ENCODE measurements at regions not wholly inside any gene's neighbourhood (a gene's known extent, or its start where the extent isn't known, plus 50 kb on each side); places are given as distances from the start of the nearest gene placed in this dataset.

DNA sequence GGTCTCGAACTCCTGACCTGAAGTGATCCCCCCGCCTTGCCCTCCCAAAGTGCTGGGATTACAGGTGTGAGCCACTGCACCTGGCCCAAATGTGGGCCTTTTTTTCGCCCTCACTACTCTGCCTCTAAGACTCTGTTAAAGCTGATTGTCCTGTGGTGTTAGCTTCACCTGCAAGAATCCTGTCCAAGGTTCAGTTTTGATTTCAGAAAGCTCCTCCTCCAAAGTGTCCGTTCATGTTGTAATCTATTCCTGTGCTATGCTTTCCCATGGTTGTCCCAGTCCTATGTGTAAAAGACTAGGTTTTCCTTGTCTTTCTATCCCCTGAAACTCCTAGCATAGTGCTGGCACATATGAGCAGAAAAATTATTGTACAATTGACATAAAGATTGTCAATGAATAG, 440.9 kb downstream of the KLF5 start:
- TF ChIP-seq, protein P1, sequence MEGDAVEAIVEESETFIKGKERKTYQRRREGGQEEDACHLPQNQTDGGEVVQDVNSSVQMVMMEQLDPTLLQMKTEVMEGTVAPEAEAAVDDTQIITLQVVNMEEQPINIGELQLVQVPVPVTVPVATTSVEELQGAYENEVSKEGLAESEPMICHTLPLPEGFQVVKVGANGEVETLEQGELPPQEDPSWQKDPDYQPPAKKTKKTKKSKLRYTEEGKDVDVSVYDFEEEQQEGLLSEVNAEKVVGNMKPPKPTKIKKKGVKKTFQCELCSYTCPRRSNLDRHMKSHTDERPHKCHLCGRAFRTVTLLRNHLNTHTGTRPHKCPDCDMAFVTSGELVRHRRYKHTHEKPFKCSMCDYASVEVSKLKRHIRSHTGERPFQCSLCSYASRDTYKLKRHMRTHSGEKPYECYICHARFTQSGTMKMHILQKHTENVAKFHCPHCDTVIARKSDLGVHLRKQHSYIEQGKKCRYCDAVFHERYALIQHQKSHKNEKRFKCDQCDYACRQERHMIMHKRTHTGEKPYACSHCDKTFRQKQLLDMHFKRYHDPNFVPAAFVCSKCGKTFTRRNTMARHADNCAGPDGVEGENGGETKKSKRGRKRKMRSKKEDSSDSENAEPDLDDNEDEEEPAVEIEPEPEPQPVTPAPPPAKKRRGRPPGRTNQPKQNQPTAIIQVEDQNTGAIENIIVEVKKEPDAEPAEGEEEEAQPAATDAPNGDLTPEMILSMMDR (IDR thresholded peaks at IDR 0.05; ENCODE audit: insufficient read depth in 1 of 2, low read depth in 1 of 2, low read length in 1 of 2, severe bottlenecking in 1 of 2, unreplicated experiment in 1 of 2), result no peak
- peak in 1 of 2 experiments; percentile 6 for DNase-seq
- BruUV-seq (replicated peaks), result no TSS peak
- no peak overlapping the region for H3K27ac Mint-ChIP-seq (ENCODE audit: unreplicated experiment)
- no peak overlapping the region for H3K4me3 Mint-ChIP-seq (ENCODE audit: unreplicated experiment)
- Histone ChIP-seq H3K4me1 (no peaks in the 10 kb centered on the region), H3K9me3 (no peaks in the 10 kb centered on the region), H3K27me3 (replicated peaks; ENCODE audit: control insufficient read depth, insufficient read depth, low read length) (no peaks in the 10 kb centered on the region), H3K4me3 (ENCODE audit: low read depth, low read length) (no peak overlapping the region), H3K36me3 (ENCODE audit: control insufficient read depth, insufficient read depth, low read length) (no peaks in the 10 kb centered on the region)
- no peaks in the 10 kb centered on the region for H3K9me3 Mint-ChIP-seq (ENCODE audit: unreplicated experiment)
- intact Hi-C loops (cut with micrococcal nuclease; ENCODE audit: unreplicated experiment), result no loop called here
- no peaks in the 10 kb centered on the region for H3K36me3 Mint-ChIP-seq (ENCODE audit: insufficient read depth, unreplicated experiment)
- H3K4me1 Mint-ChIP-seq (ENCODE audit: low read depth, unreplicated experiment), result no peaks in the 10 kb centered on the region
- H3K27me3 Mint-ChIP-seq (ENCODE audit: insufficient read depth, unreplicated experiment), result no peaks in the 10 kb centered on the region
- ChIA-PET POLR2A (no interaction called here), CTCF (interaction anchor here (0.6 kb wide), 1 partner anchor 10 kb away, joined by 4 read pairs; no protein-coding TSS in a partner anchor)

DNA sequence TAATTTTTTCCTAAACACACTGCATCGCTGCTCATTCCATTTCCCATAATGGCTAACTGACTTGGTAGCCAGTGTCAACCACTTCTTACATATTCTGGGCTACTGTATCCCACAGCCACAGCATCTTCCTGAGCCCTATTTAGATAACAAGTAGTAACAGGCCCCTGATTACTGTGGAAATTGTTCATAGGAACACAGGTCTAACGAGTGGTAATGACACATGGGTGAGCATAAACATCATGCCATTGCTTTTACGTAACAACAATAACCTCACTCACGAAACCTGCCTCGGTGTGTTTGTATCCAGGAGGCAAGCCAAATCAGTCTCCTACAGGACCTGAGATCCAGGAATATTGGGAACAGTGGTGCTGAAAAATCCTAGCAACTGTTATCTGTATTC, 438.6 kb downstream of the KLF5 start:
- intact Hi-C loops (cut with micrococcal nuclease; ENCODE audit: unreplicated experiment), result no loop called here
- Histone ChIP-seq H3K36me3 (ENCODE audit: control insufficient read depth, insufficient read depth, low read length) (no peaks in the 10 kb centered on the region), H3K9me3 (no peaks in the 10 kb centered on the region), H3K4me3 (ENCODE audit: low read depth, low read length) (no peak overlapping the region), H3K4me1 (no peaks in the 10 kb centered on the region), H3K27me3 (replicated peaks; ENCODE audit: control insufficient read depth, insufficient read depth, low read length) (no peaks in the 10 kb centered on the region)
- POLR2A ChIA-PET, result no interaction called here
- CTCF ChIA-PET, result no interaction called here
- Mint-ChIP-seq H3K27me3 (ENCODE audit: insufficient read depth, unreplicated experiment) (no peaks in the 10 kb centered on the region), H3K36me3 (ENCODE audit: insufficient read depth, unreplicated experiment) (no peaks in the 10 kb centered on the region), H3K9me3 (ENCODE audit: unreplicated experiment) (no peaks in the 10 kb centered on the region), H3K27ac (ENCODE audit: unreplicated experiment) (no peak overlapping the region), H3K4me3 (ENCODE audit: unreplicated experiment) (no peak overlapping the region), H3K4me1 (ENCODE audit: low read depth, unreplicated experiment) (no peaks in the 10 kb centered on the region)
- TF ChIP-seq, protein P1 (IDR thresholded peaks at IDR 0.05; ENCODE audit: insufficient read depth in 1 of 2, low read depth in 1 of 2, low read length in 1 of 2, severe bottlenecking in 1 of 2, unreplicated experiment in 1 of 2), result no peak
- BruUV-seq (replicated peaks), result no TSS peak
- DNase-seq, result no peak

GRCh38 chr13:73496711-73497110, 437.9 kb downstream of the KLF5 start:
- no TSS peak for BruUV-seq (replicated peaks)
- Histone ChIP-seq H3K4me3 (ENCODE audit: low read depth, low read length) (no peak overlapping the region), H3K36me3 (ENCODE audit: control insufficient read depth, insufficient read depth, low read length) (no peaks in the 10 kb centered on the region), H3K27me3 (replicated peaks; ENCODE audit: control insufficient read depth, insufficient read depth, low read length) (no peaks in the 10 kb centered on the region), H3K4me1 (no peaks in the 10 kb centered on the region), H3K9me3 (no peaks in the 10 kb centered on the region)
- DNase-seq, result no peak
- Mint-ChIP-seq H3K4me1 (ENCODE audit: low read depth, unreplicated experiment) (no peaks in the 10 kb centered on the region), H3K4me3 (ENCODE audit: unreplicated experiment) (no peak overlapping the region), H3K27ac (ENCODE audit: unreplicated experiment) (no peak overlapping the region), H3K27me3 (ENCODE audit: insufficient read depth, unreplicated experiment) (no peaks in the 10 kb centered on the region), H3K9me3 (ENCODE audit: unreplicated experiment) (no peaks in the 10 kb centered on the region), H3K36me3 (ENCODE audit: insufficient read depth, unreplicated experiment) (no peaks in the 10 kb centered on the region)
- TF ChIP-seq, protein P1 (IDR thresholded peaks at IDR 0.05; ENCODE audit: insufficient read depth in 1 of 2, low read depth in 1 of 2, low read length in 1 of 2, severe bottlenecking in 1 of 2, unreplicated experiment in 1 of 2), result no peak
- intact Hi-C loops (cut with micrococcal nuclease; ENCODE audit: unreplicated experiment), result no loop called here
- ChIA-PET POLR2A (no interaction called here), CTCF (no interaction called here)

All from Caco-2 (cell line).